Anterior cingulate cortex (tissue), 58 donors: ENCODE measurements at regions not wholly inside any gene's neighbourhood (a gene's known extent, or its start where the extent isn't known, plus 50 kb on each side); places are given as distances from the start of the nearest gene placed in this dataset.

Experiments
- DNase-seq, 58 donors: peaks; one replicate each; lab custom pipeline; 2025; lab: John Stamatoyannopoulos, UW

GRCh38 chr1:235012436-235013210 lies 116.0 kb downstream of the TOMM20 start:
- DNase-seq: peak in 28 of 58 donors; percentile 9 to 69 (median 32)

GRCh38 chr1:235011599-235012435 lies 116.8 kb downstream of the TOMM20 start:
- DNase-seq: peak in 31 of 58 donors; percentile 5 to 66 (median 25)

GRCh38 chr1:235011064-235011598 lies 117.5 kb downstream of the TOMM20 start:
- no peak for DNase-seq

- DNase-seq: no peak
Observed at GRCh38 chr1:235009561-235010306, 118.9 kb downstream of the TOMM20 start.

- DNase-seq: no peak
Observed at GRCh38 chr1:235009074-235009473, 119.6 kb downstream of the TOMM20 start.

GRCh38 chr1:235008239-235008638 lies 120.4 kb downstream of the TOMM20 start:
- DNase-seq: no peak

- DNase-seq: no peak
Observed at GRCh38 chr1:235006816-235007215, 121.8 kb downstream of the TOMM20 start.

GRCh38 chr1:235006132-235006721 lies 122.4 kb downstream of the TOMM20 start:
- no peak for DNase-seq

- DNase-seq: no peak
Observed at GRCh38 chr1:235004840-235005391, 123.7 kb downstream of the TOMM20 start.

- DNase-seq: no peak
Observed at GRCh38 chr1:235004276-235004675, 124.4 kb downstream of the TOMM20 start.

- no peak for DNase-seq
Observed at GRCh38 chr1:235002706-235003300, 125.8 kb downstream of the TOMM20 start.

- DNase-seq: no peak
Observed at GRCh38 chr1:234999513-234999940, 129.1 kb downstream of the TOMM20 start.

GRCh38 chr1:234997896-234998741 lies 130.5 kb downstream of the TOMM20 start:
- peak in 10 of 58 donors; percentile 5 to 57 (median 18) for DNase-seq

- peak in 57 of 58 donors; percentile 34 to 100 (median 85) for DNase-seq
Observed at GRCh38 chr1:234997201-234997895, 131.3 kb downstream of the TOMM20 start.

GRCh38 chr1:234996245-234996757 lies 132.3 kb downstream of the TOMM20 start:
- DNase-seq: no peak

GRCh38 chr1:234994436-234995295 lies 134.0 kb downstream of the TOMM20 start:
- no peak for DNase-seq

GRCh38 chr1:234992065-234992464 lies 136.6 kb downstream of the TOMM20 start:
- DNase-seq: no peak
